ENCODE measurements at regions not wholly inside any gene's neighbourhood (a gene's known extent, or its start where the extent isn't known, plus 50 kb on each side); places are given as distances from the start of the nearest gene placed in this dataset.
A peak's percentile ranks its signal among the peaks of the same experiment; 100 is the strongest.

GRCh38 chr5:165296401-165297130 lies 1791.1 kb downstream of the MAT2B start:
- TF ChIP-seq CTCF (IDR thresholded peaks at IDR 0.05; ENCODE audit: low read depth, low read length) (no peak), MAX (IDR thresholded peaks at IDR 0.05; ENCODE audit: low read depth, low read length) (no peak), MYC (IDR thresholded peaks at IDR 0.05; ENCODE audit: low read depth, low read length) (no peak), POLR2A (IDR thresholded peaks at IDR 0.05; ENCODE audit: extremely low read depth, insufficient read length) (no peak)
- DNase-seq (ENCODE audit: low read depth) = peak; percentile 4
- no peak overlapping the region for H3K4me3 ChIP-seq (ENCODE audit: low read depth, low read length)

- no peak for TF ChIP-seq POLR2A (IDR thresholded peaks at IDR 0.05; ENCODE audit: extremely low read depth, insufficient read length)
- TF ChIP-seq CTCF (IDR thresholded peaks at IDR 0.05; ENCODE audit: low read depth, low read length) = no peak
- no peak for TF ChIP-seq MYC (IDR thresholded peaks at IDR 0.05; ENCODE audit: low read depth, low read length)
- TF ChIP-seq MAX (IDR thresholded peaks at IDR 0.05; ENCODE audit: low read depth, low read length) = no peak
- no peak overlapping the region for H3K4me3 ChIP-seq (ENCODE audit: low read depth, low read length)
- DNase-seq (ENCODE audit: low read depth) = no peak
Measured at GRCh38 chr5:165304193-165304827, 1798.9 kb downstream of the MAT2B start.

- TF ChIP-seq MAX (IDR thresholded peaks at IDR 0.05; ENCODE audit: low read depth, low read length) (no peak), CTCF (IDR thresholded peaks at IDR 0.05; ENCODE audit: low read depth, low read length) (no peak), POLR2A (IDR thresholded peaks at IDR 0.05; ENCODE audit: extremely low read depth, insufficient read length) (no peak)
- DNase-seq (ENCODE audit: low read depth) = no peak
- no peak overlapping the region for H3K4me3 ChIP-seq (ENCODE audit: low read depth, low read length)
Measured at GRCh38 chr5:165305596-165305995, 1800.2 kb downstream of the MAT2B start.

- TF ChIP-seq CTCF (IDR thresholded peaks at IDR 0.05; ENCODE audit: low read depth, low read length) (no peak), POLR2A (IDR thresholded peaks at IDR 0.05; ENCODE audit: extremely low read depth, insufficient read length) (no peak), MYC (IDR thresholded peaks at IDR 0.05; ENCODE audit: low read depth, low read length) (no peak), MAX (IDR thresholded peaks at IDR 0.05; ENCODE audit: low read depth, low read length) (no peak)
- no peak for DNase-seq (ENCODE audit: low read depth)
- H3K4me3 ChIP-seq (ENCODE audit: low read depth, low read length) = no peak overlapping the region
Measured at GRCh38 chr5:165309446-165309845, 1804.0 kb downstream of the MAT2B start.

GRCh38 chr5:165310031-165310430 lies 1804.6 kb downstream of the MAT2B start:
- TF ChIP-seq MAX (IDR thresholded peaks at IDR 0.05; ENCODE audit: low read depth, low read length) (no peak), POLR2A (IDR thresholded peaks at IDR 0.05; ENCODE audit: extremely low read depth, insufficient read length) (no peak), CTCF (IDR thresholded peaks at IDR 0.05; ENCODE audit: low read depth, low read length) (no peak), MYC (IDR thresholded peaks at IDR 0.05; ENCODE audit: low read depth, low read length) (no peak)
- DNase-seq (ENCODE audit: low read depth) = no peak
- no peak overlapping the region for H3K4me3 ChIP-seq (ENCODE audit: low read depth, low read length)

Measured in NB4 (cell line).